ENCODE measurements at regions not wholly inside any gene's neighbourhood (a gene's known extent, or its start where the extent isn't known, plus 50 kb on each side); places are given as distances from the start of the nearest gene placed in this dataset.

GRCh38 chr2:182642328-182642727 lies 73.7 kb upstream of the DNAJC10 start:
- DNase-seq (ENCODE audit: low spot score, unreplicated experiment) = no peak
- Mint-ChIP-seq H3K27ac (no peak overlapping the region), H3K36me3 (ENCODE audit: insufficient read depth) (peaks cover 1% of the 10 kb centered on the region), H3K4me3 (ENCODE audit: low read depth) (no peak overlapping the region), H3K27me3 (no peaks in the 10 kb centered on the region), H3K4me1 (ENCODE audit: low read depth) (peaks cover 5% of the 10 kb centered on the region), H3K9me3 (ENCODE audit: low read depth) (no peaks in the 10 kb centered on the region)
- no peak for TF ChIP-seq CTCF (IDR thresholded peaks at IDR 0.05; ENCODE audit: unreplicated experiment)

GRCh38 chr2:182646763-182647498 lies 69.1 kb upstream of the DNAJC10 start:
- H3K4me3 Mint-ChIP-seq (ENCODE audit: low read depth) = no peak overlapping the region
- no peaks in the 10 kb centered on the region for H3K27me3 Mint-ChIP-seq
- no peak overlapping the region for H3K27ac Mint-ChIP-seq
- no peak for TF ChIP-seq CTCF (IDR thresholded peaks at IDR 0.05; ENCODE audit: unreplicated experiment)
- H3K9me3 Mint-ChIP-seq (ENCODE audit: low read depth) = no peaks in the 10 kb centered on the region
- no peak for DNase-seq (ENCODE audit: low spot score, unreplicated experiment)
- H3K36me3 Mint-ChIP-seq (ENCODE audit: insufficient read depth) = peaks cover 1% of the 10 kb centered on the region
- H3K4me1 Mint-ChIP-seq (ENCODE audit: low read depth) = peaks cover 1% of the 10 kb centered on the region

GRCh38 chr2:182647499-182647787 lies 68.6 kb upstream of the DNAJC10 start:
- Mint-ChIP-seq H3K36me3 (ENCODE audit: insufficient read depth) (peaks cover 1% of the 10 kb centered on the region), H3K9me3 (ENCODE audit: low read depth) (no peaks in the 10 kb centered on the region), H3K4me3 (ENCODE audit: low read depth) (no peak overlapping the region), H3K27ac (no peak overlapping the region), H3K4me1 (ENCODE audit: low read depth) (peaks cover 1% of the 10 kb centered on the region), H3K27me3 (no peaks in the 10 kb centered on the region)
- DNase-seq (ENCODE audit: low spot score, unreplicated experiment) = no peak
- TF ChIP-seq CTCF (IDR thresholded peaks at IDR 0.05; ENCODE audit: unreplicated experiment) = no peak

GRCh38 chr2:182649316-182649715 lies 66.7 kb upstream of the DNAJC10 start:
- Mint-ChIP-seq H3K36me3 (ENCODE audit: insufficient read depth) (peaks cover 1% of the 10 kb centered on the region), H3K4me3 (ENCODE audit: low read depth) (no peak overlapping the region), H3K4me1 (ENCODE audit: low read depth) (peaks cover 1% of the 10 kb centered on the region), H3K27ac (peak overlapping the region; percentile 26), H3K9me3 (ENCODE audit: low read depth) (no peaks in the 10 kb centered on the region), H3K27me3 (no peaks in the 10 kb centered on the region)
- no peak for DNase-seq (ENCODE audit: low spot score, unreplicated experiment)
- peak; percentile 53 for TF ChIP-seq CTCF (IDR thresholded peaks at IDR 0.05; ENCODE audit: unreplicated experiment)

- Mint-ChIP-seq H3K9me3 (ENCODE audit: low read depth) (no peaks in the 10 kb centered on the region), H3K27me3 (no peaks in the 10 kb centered on the region), H3K36me3 (ENCODE audit: insufficient read depth) (no peaks in the 10 kb centered on the region), H3K4me1 (ENCODE audit: low read depth) (no peaks in the 10 kb centered on the region), H3K27ac (no peak overlapping the region), H3K4me3 (ENCODE audit: low read depth) (no peak overlapping the region)
- no peak for DNase-seq (ENCODE audit: low spot score, unreplicated experiment)
- TF ChIP-seq CTCF (IDR thresholded peaks at IDR 0.05; ENCODE audit: unreplicated experiment) = peak; percentile 59
Measured at GRCh38 chr2:182650704-182651103, 65.4 kb upstream of the DNAJC10 start.
